ENCODE measurements at regions not wholly inside any gene's neighbourhood (a gene's known extent, or its start where the extent isn't known, plus 50 kb on each side); places are given as distances from the start of the nearest gene placed in this dataset.

- no peak for TF ChIP-seq USF1 (IDR thresholded peaks at IDR 0.05)
- no peak for TF ChIP-seq TAF1 (IDR thresholded peaks at IDR 0.05; ENCODE audit: low read depth)
- no peak for TF ChIP-seq EP300 (IDR thresholded peaks at IDR 0.05; ENCODE audit: borderline replicate concordance)
- TF ChIP-seq EGR1 (IDR thresholded peaks at IDR 0.05): no peak
These were observed 179.6 kb downstream of the FZD1 start for GRCh38 chr7:91443862-91444261.

- TF ChIP-seq CEBPB (IDR thresholded peaks at IDR 0.05) (no peak), REST (IDR thresholded peaks at IDR 0.05; ENCODE audit: low read depth) (no peak)
These were observed 182.6 kb downstream of the FZD1 start for GRCh38 chr7:91446819-91447218.

- TF ChIP-seq RAD21 (IDR thresholded peaks at IDR 0.05; ENCODE audit: low read depth): no peak
- no peak for TF ChIP-seq FOXM1 (IDR thresholded peaks at IDR 0.05; ENCODE audit: borderline replicate concordance, low read depth)
- TF ChIP-seq USF1 (IDR thresholded peaks at IDR 0.05): no peak
- TF ChIP-seq TCF12 (IDR thresholded peaks at IDR 0.05; ENCODE audit: low read depth): no peak
- no peak for TF ChIP-seq EGR1 (IDR thresholded peaks at IDR 0.05)
These were observed 191.2 kb downstream of the FZD1 start for GRCh38 chr7:91455411-91455810.

- TF ChIP-seq YY1 (IDR thresholded peaks at IDR 0.05; ENCODE audit: low read depth) (no peak), FOXM1 (IDR thresholded peaks at IDR 0.05; ENCODE audit: borderline replicate concordance, low read depth) (no peak), NFIC (IDR thresholded peaks at IDR 0.05) (no peak), REST (IDR thresholded peaks at IDR 0.05; ENCODE audit: low read depth) (no peak), EGR1 (IDR thresholded peaks at IDR 0.05) (no peak), USF1 (IDR thresholded peaks at IDR 0.05) (no peak), EP300 (IDR thresholded peaks at IDR 0.05; ENCODE audit: borderline replicate concordance) (no peak), MAX (IDR thresholded peaks at IDR 0.05) (no peak), RAD21 (IDR thresholded peaks at IDR 0.05; ENCODE audit: low read depth) (no peak), ZBTB7A (IDR thresholded peaks at IDR 0.05; ENCODE audit: low read depth) (no peak), TEAD4 (IDR thresholded peaks at IDR 0.05) (no peak), CREB1 (IDR thresholded peaks at IDR 0.05; ENCODE audit: low read depth) (no peak), TCF12 (IDR thresholded peaks at IDR 0.05; ENCODE audit: low read depth) (no peak), CEBPB (IDR thresholded peaks at IDR 0.05) (no peak), TAF1 (IDR thresholded peaks at IDR 0.05; ENCODE audit: low read depth) (no peak)
These were observed 193.0 kb downstream of the FZD1 start for GRCh38 chr7:91457208-91457607.

- TF ChIP-seq NFIC (IDR thresholded peaks at IDR 0.05) (no peak), EP300 (IDR thresholded peaks at IDR 0.05; ENCODE audit: borderline replicate concordance) (no peak), ZBTB7A (IDR thresholded peaks at IDR 0.05; ENCODE audit: low read depth) (no peak), RAD21 (IDR thresholded peaks at IDR 0.05; ENCODE audit: low read depth) (no peak), CREB1 (IDR thresholded peaks at IDR 0.05; ENCODE audit: low read depth) (no peak), YY1 (IDR thresholded peaks at IDR 0.05; ENCODE audit: low read depth) (no peak), MAX (IDR thresholded peaks at IDR 0.05) (no peak)
These were observed 195.3 kb downstream of the FZD1 start for GRCh38 chr7:91459539-91459938.

GRCh38 chr7:91462316-91462715 is 198.1 kb downstream of the FZD1 start:
- TF ChIP-seq TEAD4 (IDR thresholded peaks at IDR 0.05) (no peak), ZBTB7A (IDR thresholded peaks at IDR 0.05; ENCODE audit: low read depth) (no peak), REST (IDR thresholded peaks at IDR 0.05; ENCODE audit: low read depth) (no peak), NFIC (IDR thresholded peaks at IDR 0.05) (no peak), TAF1 (IDR thresholded peaks at IDR 0.05; ENCODE audit: low read depth) (no peak), YY1 (IDR thresholded peaks at IDR 0.05; ENCODE audit: low read depth) (no peak), RAD21 (IDR thresholded peaks at IDR 0.05; ENCODE audit: low read depth) (no peak), CEBPB (IDR thresholded peaks at IDR 0.05) (no peak), MAX (IDR thresholded peaks at IDR 0.05) (no peak), TCF12 (IDR thresholded peaks at IDR 0.05; ENCODE audit: low read depth) (no peak), CREB1 (IDR thresholded peaks at IDR 0.05; ENCODE audit: low read depth) (no peak)

All from Ishikawa (cell line).